Fibroblast of the aortic adventitia (primary cell): ENCODE measurements at regions not wholly inside any gene's neighbourhood (a gene's known extent, or its start where the extent isn't known, plus 50 kb on each side); places are given as distances from the start of the nearest gene placed in this dataset.

Experiments used
- DNase-seq: peaks from one replicate; pipeline ENCODE4 v3.0.0-alpha.2; 2010; ENCODE audit warnings: low read depth
- H3K4me3 ChIP-seq: 2 replicates; pipeline ENCODE4 v1.5.1; 2011; ENCODE audit warnings: low read depth, mild to moderate bottlenecking, control low read depth, low read length, moderate library complexity
- CTCF ChIP-seq: IDR thresholded peaks from 2 replicates; pipeline ENCODE4 v1.5.1; 2011; ENCODE audit warnings: mild to moderate bottlenecking, low read length, control low read depth, inconsistent platforms; ENCODE audit not compliant: insufficient read depth

GRCh38 chr10:43879162-43879561 lies 230.5 kb upstream of the ZNF32 start:
- TF ChIP-seq CTCF: no peak
- DNase-seq: no peak
- no peak overlapping the region for H3K4me3 ChIP-seq

GRCh38 chr10:43878386-43878785 lies 229.7 kb upstream of the ZNF32 start:
- H3K4me3 ChIP-seq: no peak overlapping the region
- TF ChIP-seq CTCF: no peak
- no peak for DNase-seq

- no peak for DNase-seq
- TF ChIP-seq CTCF: no peak
Observed at GRCh38 chr10:43876976-43877375, 228.3 kb upstream of the ZNF32 start.

GRCh38 chr10:43874984-43875383 lies 226.3 kb upstream of the ZNF32 start:
- H3K4me3 ChIP-seq: no peak overlapping the region
- no peak for TF ChIP-seq CTCF
- DNase-seq: no peak

More at GRCh38 chr10:43876976-43877375, 228.3 kb upstream of the ZNF32 start:
- no peak overlapping the region for H3K4me3 ChIP-seq

- no peak for DNase-seq
- no peak for TF ChIP-seq CTCF
- H3K4me3 ChIP-seq: no peak overlapping the region
Observed at GRCh38 chr10:43873717-43874116, 225.0 kb upstream of the ZNF32 start.

GRCh38 chr10:43872644-43873043 lies 224.0 kb upstream of the ZNF32 start:
- no peak overlapping the region for H3K4me3 ChIP-seq
- no peak for DNase-seq
- TF ChIP-seq CTCF: no peak

- TF ChIP-seq CTCF: no peak
- H3K4me3 ChIP-seq: no peak overlapping the region
- no peak for DNase-seq
Observed at GRCh38 chr10:43871545-43871944, 222.9 kb upstream of the ZNF32 start.
